Osteoblast (primary cell): ENCODE measurements at regions not wholly inside any gene's neighbourhood (a gene's known extent, or its start where the extent isn't known, plus 50 kb on each side); places are given as distances from the start of the nearest gene placed in this dataset.

Experiments used
- DNase-seq: peaks from one replicate; pipeline ENCODE4 v3.0.0; 2011; ENCODE audit warnings: low spot score, mixed read lengths; ENCODE audit not compliant: insufficient read length; ENCODE audit errors: missing footprints
- H2AFZ ChIP-seq: 2 replicates; pipeline ENCODE4 v1.6.0; 2011; ENCODE audit warnings: mild to moderate bottlenecking, low read length
- H3K27ac ChIP-seq: 2 replicates; pipeline ENCODE4 v1.5.1; 2011; ENCODE audit warnings: mild to moderate bottlenecking, low read depth, low read length, moderate library complexity
- H3K27me3 ChIP-seq: 2 replicates; pipeline ENCODE4 v1.6.0; 2012; ENCODE audit warnings: mild to moderate bottlenecking, control low read depth, inconsistent platforms, low read length, moderate library complexity; ENCODE audit not compliant: insufficient read depth
- H3K36me3 ChIP-seq: 2 replicates; pipeline ENCODE4 v1.5.1; 2011; ENCODE audit warnings: mild to moderate bottlenecking, low read length, control low read depth, moderate library complexity; ENCODE audit not compliant: insufficient read depth
- H3K4me1 ChIP-seq: 2 replicates; pipeline ENCODE4 v1.5.1; 2011; ENCODE audit warnings: mild to moderate bottlenecking, low read length, control low read depth, moderate library complexity; ENCODE audit not compliant: insufficient read depth
- H3K4me2 ChIP-seq: 2 replicates; pipeline ENCODE4 v1.6.0; 2011; ENCODE audit warnings: mild to moderate bottlenecking, low read length; ENCODE audit not compliant: insufficient read depth
- H3K4me3 ChIP-seq: fragments of 200-600 bp; sonication (generic); 3 replicates; pipeline ENCODE4 v1.5.1; 2012; ENCODE audit warnings: mild to moderate bottlenecking, low read length, inconsistent platforms; ENCODE audit not compliant: insufficient read depth
- H3K79me2 ChIP-seq: 2 replicates; pipeline ENCODE4 v1.6.0; 2012; ENCODE audit warnings: mild to moderate bottlenecking, low read length, control low read depth, inconsistent platforms; ENCODE audit not compliant: insufficient read depth
- H3K9me3 ChIP-seq: 2 replicates; pipeline ENCODE4 v1.5.1; 2011; ENCODE audit warnings: low read depth, low read length, control low read depth
- H4K20me1 ChIP-seq: 2 replicates; pipeline ENCODE4 v1.6.0; 2012; ENCODE audit warnings: mild to moderate bottlenecking, low read length, control low read depth; ENCODE audit not compliant: insufficient read depth
- CTCF ChIP-seq: IDR thresholded peaks from 2 replicates; pipeline ENCODE4 v1.5.1; 2011; ENCODE audit warnings: mild to moderate bottlenecking, low read depth, low read length, moderate library complexity; ENCODE audit errors: extremely low read depth

GRCh38 chr2:105592288-105592687 is 152.4 kb upstream of the NCK2 start:
- Histone ChIP-seq H3K9me3 (no peaks in the 10 kb centered on the region), H4K20me1 (no peaks in the 10 kb centered on the region), H3K27ac (no peak overlapping the region), H3K4me3 (no peak overlapping the region), H3K36me3 (no peaks in the 10 kb centered on the region), H3K79me2 (no peaks in the 10 kb centered on the region), H2AFZ (no peak overlapping the region), H3K4me2 (no peak overlapping the region), H3K4me1 (no peaks in the 10 kb centered on the region), H3K27me3 (no peaks in the 10 kb centered on the region)
- DNase-seq: no peak
- TF ChIP-seq CTCF: no peak

GRCh38 chr2:105590780-105591660 is 153.7 kb upstream of the NCK2 start:
- no peak overlapping the region for H3K4me2 ChIP-seq
- H3K27me3 ChIP-seq: no peaks in the 10 kb centered on the region
- H3K4me3 ChIP-seq: no peak overlapping the region
- no peaks in the 10 kb centered on the region for H3K9me3 ChIP-seq
- no peaks in the 10 kb centered on the region for H3K36me3 ChIP-seq
- no peak for DNase-seq
- H3K79me2 ChIP-seq: no peaks in the 10 kb centered on the region
- no peaks in the 10 kb centered on the region for H4K20me1 ChIP-seq
- H2AFZ ChIP-seq: no peak overlapping the region
- no peaks in the 10 kb centered on the region for H3K4me1 ChIP-seq
- no peak overlapping the region for H3K27ac ChIP-seq
- TF ChIP-seq CTCF: no peak

GRCh38 chr2:105588581-105588980 is 156.1 kb upstream of the NCK2 start:
- H2AFZ ChIP-seq: no peak overlapping the region
- H3K27me3 ChIP-seq: no peaks in the 10 kb centered on the region
- H3K79me2 ChIP-seq: no peaks in the 10 kb centered on the region
- H3K4me1 ChIP-seq: no peaks in the 10 kb centered on the region
- no peak for DNase-seq
- no peak for TF ChIP-seq CTCF
- no peaks in the 10 kb centered on the region for H4K20me1 ChIP-seq
- H3K4me3 ChIP-seq: no peak overlapping the region
- H3K27ac ChIP-seq: no peak overlapping the region
- no peaks in the 10 kb centered on the region for H3K9me3 ChIP-seq
- H3K4me2 ChIP-seq: no peak overlapping the region
- H3K36me3 ChIP-seq: no peaks in the 10 kb centered on the region

- no peak for TF ChIP-seq CTCF
- Histone ChIP-seq H3K4me2 (no peak overlapping the region), H2AFZ (no peak overlapping the region), H3K4me1 (no peaks in the 10 kb centered on the region), H3K9me3 (no peaks in the 10 kb centered on the region), H3K4me3 (no peak overlapping the region), H4K20me1 (no peaks in the 10 kb centered on the region), H3K27ac (no peak overlapping the region), H3K27me3 (no peaks in the 10 kb centered on the region), H3K79me2 (no peaks in the 10 kb centered on the region), H3K36me3 (no peaks in the 10 kb centered on the region)
- no peak for DNase-seq
Observed at GRCh38 chr2:105587637-105588036, 157.1 kb upstream of the NCK2 start.
